WTC11 (cell line): ENCODE measurements at regions not wholly inside any gene's neighbourhood (a gene's known extent, or its start where the extent isn't known, plus 50 kb on each side); places are given as distances from the start of the nearest gene placed in this dataset.

Experiments
- ATF2 ChIP-seq: sonication (generic); formaldehyde crosslinking; IDR thresholded peaks from 2 replicates; pipeline ENCODE4 v1.8.1; 2022; ENCODE audit warnings: low read depth, missing genetic modification reagents, borderline replicate concordance
- CTCF ChIP-seq: fragments of 200-600 bp; IDR thresholded peaks from 2 replicates; pipeline ENCODE4 v1.8.0; 2022; ENCODE audit warnings: antibody characterized with exemption
- ELF4 ChIP-seq: sonication (generic); formaldehyde crosslinking; IDR thresholded peaks from 2 replicates; pipeline ENCODE4 v1.8.1; 2022; ENCODE audit warnings: low read depth, mild to moderate bottlenecking, moderate library complexity, missing genetic modification reagents
- ESRRA ChIP-seq: sonication (generic); formaldehyde crosslinking; IDR thresholded peaks from 2 replicates; pipeline ENCODE4 v1.8.1; 2022; ENCODE audit warnings: mild to moderate bottlenecking, missing genetic modification reagents, borderline replicate concordance
- KAT7 ChIP-seq: sonication (generic); formaldehyde crosslinking; IDR thresholded peaks from 2 replicates; pipeline ENCODE4 v1.8.1; 2023; ENCODE audit warnings: missing genetic modification reagents, mild to moderate bottlenecking, borderline replicate concordance
- MAX ChIP-seq: sonication (generic); formaldehyde crosslinking; IDR thresholded peaks from 2 replicates; pipeline ENCODE4 v1.8.0; 2022; ENCODE audit warnings: mild to moderate bottlenecking, missing genetic modification reagents
- NR1H2 ChIP-seq: sonication (generic); formaldehyde crosslinking; IDR thresholded peaks from 2 replicates; pipeline ENCODE4 v1.9.0; 2021; ENCODE audit warnings: mild to moderate bottlenecking, moderate library complexity, missing genetic modification reagents
- SMAD3 ChIP-seq: sonication (generic); formaldehyde crosslinking; IDR thresholded peaks from 2 replicates; pipeline ENCODE4 v1.8.0; 2022; ENCODE audit warnings: missing genetic modification reagents, mild to moderate bottlenecking, borderline replicate concordance
- TEAD1 ChIP-seq: sonication (generic); formaldehyde crosslinking; IDR thresholded peaks from 2 replicates; pipeline ENCODE4 v1.8.0; 2022; ENCODE audit warnings: mild to moderate bottlenecking, missing genetic modification reagents
- ZNF219 ChIP-seq: sonication (generic); formaldehyde crosslinking; IDR thresholded peaks from 2 replicates; pipeline ENCODE4 v1.8.0; 2023; ENCODE audit warnings: missing genetic modification reagents, mild to moderate bottlenecking, borderline replicate concordance
- ZNF416 ChIP-seq: fragments of 250-450 bp; sonication (Bioruptor Pico); IDR thresholded peaks from 2 replicates; pipeline ENCODE4 v1.9.0; 2021; ENCODE audit warnings: mild to moderate bottlenecking, inconsistent platforms
- ZNF423 ChIP-seq: fragments of 250-450 bp; sonication (Bioruptor Pico); IDR thresholded peaks from 2 replicates; pipeline ENCODE4 v2.1.2; 2022; ENCODE audit warnings: mild to moderate bottlenecking, moderate library complexity
- ZNF425 ChIP-seq: fragments of 250-450 bp; sonication (Bioruptor Pico); conservative IDR thresholded peaks from 2 replicates; pipeline ENCODE4 v1.9.0; 2021; ENCODE audit warnings: mild to moderate bottlenecking
- ZNF512 ChIP-seq: sonication (generic); formaldehyde crosslinking; IDR thresholded peaks from 2 replicates; pipeline ENCODE4 v1.8.1; 2022; ENCODE audit warnings: missing genetic modification reagents, borderline replicate concordance

GRCh38 chr2:59440491-59440890 lies 1113.0 kb downstream of the BCL11A start:
- no peak for TF ChIP-seq ZNF416 (CRISPR knock-in tag)
- TF ChIP-seq SMAD3 = no peak
- no peak for TF ChIP-seq CTCF
- TF ChIP-seq MAX (CRISPR knock-in tag) = no peak
- no peak for TF ChIP-seq ZNF512 (CRISPR knock-in tag)
- no peak for TF ChIP-seq ZNF423 (CRISPR knock-in tag)
- no peak for TF ChIP-seq TEAD1
- no peak for TF ChIP-seq ZNF219
- no peak for TF ChIP-seq ATF2 (CRISPR knock-in tag)
- no peak for TF ChIP-seq KAT7 (CRISPR knock-in tag)
- no peak for TF ChIP-seq ESRRA
- no peak for TF ChIP-seq NR1H2
- no peak for TF ChIP-seq ELF4 (CRISPR knock-in tag)
- no peak for TF ChIP-seq ZNF425
